Activated CD4-positive, CD25-positive, alpha-beta regulatory T cell treated with anti-CD3 and anti-CD28 coated beads, Interleukin-2, amount 50 U/mL, for 24 hours (primary cell): ENCODE measurements at regions not wholly inside any gene's neighbourhood (a gene's known extent, or its start where the extent isn't known, plus 50 kb on each side); places are given as distances from the start of the nearest gene placed in this dataset.

ENCODE experiments used
- ATAC-seq, 2 donors: fragments of 150-1000 bp; cut with Tn5 transposase; one replicate each; pipeline ENCODE4 v1.10.0; 2021; ENCODE audit warnings: mild to moderate bottlenecking in 1 of 2, moderate library complexity in 1 of 2

- ATAC-seq = no peak
Observed at GRCh38 chr15:62783303-62783957, 259.1 kb upstream of the TPM1 start.

- no peak for ATAC-seq
Observed at GRCh38 chr15:62785881-62786828, 256.4 kb upstream of the TPM1 start.

- no peak for ATAC-seq
Observed at GRCh38 chr15:62787401-62787800, 255.1 kb upstream of the TPM1 start.

- ATAC-seq = no peak
Observed at GRCh38 chr15:62788224-62788623, 254.3 kb upstream of the TPM1 start.

GRCh38 chr15:62790546-62790945 lies 252.0 kb upstream of the TPM1 start:
- no peak for ATAC-seq

GRCh38 chr15:62791694-62792093 lies 250.9 kb upstream of the TPM1 start:
- no peak for ATAC-seq

GRCh38 chr15:62792986-62793751 lies 249.4 kb upstream of the TPM1 start:
- ATAC-seq = no peak

GRCh38 chr15:62793752-62794144 lies 248.8 kb upstream of the TPM1 start:
- no peak for ATAC-seq

GRCh38 chr15:62795171-62795570 lies 247.4 kb upstream of the TPM1 start:
- no peak for ATAC-seq

GRCh38 chr15:62795700-62796695 lies 246.5 kb upstream of the TPM1 start:
- no peak for ATAC-seq

- ATAC-seq = no peak
Observed at GRCh38 chr15:62797171-62797570, 245.4 kb upstream of the TPM1 start.

- ATAC-seq = no peak
Observed at GRCh38 chr15:62798536-62798935, 244.0 kb upstream of the TPM1 start.

- no peak for ATAC-seq
Observed at GRCh38 chr15:62799037-62799436, 243.5 kb upstream of the TPM1 start.

GRCh38 chr15:62799919-62800318 lies 242.6 kb upstream of the TPM1 start:
- ATAC-seq = no peak

GRCh38 chr15:62802612-62803011 lies 239.9 kb upstream of the TPM1 start:
- ATAC-seq = no peak

- ATAC-seq = no peak
Observed at GRCh38 chr15:62803856-62804400, 238.6 kb upstream of the TPM1 start.

- ATAC-seq = no peak
Observed at GRCh38 chr15:62805502-62805901, 237.0 kb upstream of the TPM1 start.

GRCh38 chr15:62807539-62808130 lies 234.9 kb upstream of the TPM1 start:
- no peak for ATAC-seq

GRCh38 chr15:62809115-62809967 lies 233.2 kb upstream of the TPM1 start:
- no peak for ATAC-seq

- no peak for ATAC-seq
Observed at GRCh38 chr15:62809968-62810260, 232.6 kb upstream of the TPM1 start.

- no peak for ATAC-seq
Observed at GRCh38 chr15:62812515-62812835, 230.1 kb upstream of the TPM1 start.
